ENCODE measurements at regions not wholly inside any gene's neighbourhood (a gene's known extent, or its start where the extent isn't known, plus 50 kb on each side); places are given as distances from the start of the nearest gene placed in this dataset.
A peak's percentile ranks its signal among the peaks of the same experiment; 100 is the strongest.

GRCh38 chr2:106572541-106573450, 85.6 kb downstream of the CD8B2 start:
- DNase-seq (no peak), ATAC-seq (no peak)
- intact Hi-C loops (cut with micrococcal nuclease) = no loop called here

DNA sequence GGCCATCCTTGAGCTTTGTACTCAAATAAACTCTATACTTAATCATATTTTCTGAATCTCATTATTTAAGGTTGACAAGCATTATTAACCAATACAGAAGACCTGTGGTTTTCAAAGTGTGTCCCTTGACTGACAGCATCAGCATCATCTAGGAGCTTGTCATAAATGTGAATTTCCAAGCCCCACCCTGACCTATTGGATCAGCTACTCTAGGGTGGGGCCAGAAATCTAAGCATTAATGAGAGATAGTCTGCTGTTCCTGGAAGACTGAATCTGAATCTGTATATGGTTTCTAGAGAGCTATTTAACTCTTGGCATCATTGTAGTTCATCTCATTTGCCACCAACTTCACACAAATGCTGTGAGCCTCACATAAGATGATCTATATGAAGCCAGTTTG, 86.6 kb downstream of the CD8B2 start:
- ATAC-seq (no peak), DNase-seq (no peak)
- intact Hi-C loops (cut with micrococcal nuclease) = no loop called here

GRCh38 chr2:106575955-106576354, 88.8 kb downstream of the CD8B2 start:
- intact Hi-C loops (cut with micrococcal nuclease) = no loop called here
- peak; percentile 53 for DNase-seq
- ATAC-seq = peak; percentile 81

GRCh38 chr2:106577255-106577651, 90.1 kb downstream of the CD8B2 start:
- ATAC-seq (no peak), DNase-seq (no peak)
- intact Hi-C loops (cut with micrococcal nuclease) = no loop called here

DNA sequence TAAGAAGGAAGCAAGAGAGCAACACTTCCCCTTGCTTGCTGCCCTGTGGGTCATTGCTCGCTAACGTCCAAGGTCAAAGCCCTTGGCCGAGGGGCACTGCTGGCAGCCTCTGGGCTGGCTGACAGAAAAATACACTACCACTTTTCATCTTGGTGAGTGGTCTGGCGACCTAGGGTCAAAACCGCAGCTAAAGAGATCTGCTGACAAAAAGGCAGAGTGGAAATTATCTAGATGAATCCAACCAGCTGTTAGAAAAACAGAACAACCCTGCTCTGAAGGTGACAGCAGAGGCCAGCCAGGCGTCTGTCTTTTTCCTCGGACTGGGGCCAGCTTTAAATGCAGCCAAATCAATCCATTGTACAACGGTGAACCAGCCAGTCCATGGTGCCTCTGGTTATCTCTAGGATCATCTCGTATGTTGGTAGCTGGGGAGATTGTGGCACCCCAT, 92.6 kb downstream of the CD8B2 start:
- intact Hi-C loops (cut with micrococcal nuclease) = loop anchor here (10.0 kb wide), 1 partner anchor 475 kb away; no protein-coding TSS in a partner anchor
- ATAC-seq = peak; percentile 54
- DNase-seq = peak; percentile 37

DNA sequence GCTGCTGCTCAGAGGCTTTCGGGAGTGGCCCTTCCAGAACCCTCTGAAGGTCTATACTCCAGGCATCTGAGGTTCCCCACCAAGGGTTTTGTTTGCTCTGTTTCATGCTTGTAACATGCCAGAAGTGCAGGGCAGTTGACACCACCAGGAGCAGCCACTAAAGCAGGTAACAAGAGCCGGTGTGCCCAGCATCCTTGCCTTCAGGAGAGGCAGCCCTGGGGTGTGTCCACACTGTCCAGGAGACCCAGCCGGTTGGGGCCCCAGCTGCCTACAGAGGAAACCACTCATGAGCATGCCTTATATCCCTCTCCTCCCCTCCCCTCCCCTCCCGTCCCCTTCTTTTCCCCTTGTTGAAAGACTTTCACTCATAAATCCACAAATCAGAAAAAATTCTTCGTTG, 93.1 kb downstream of the CD8B2 start:
- no peak for DNase-seq
- intact Hi-C loops (cut with micrococcal nuclease) = loop anchor here (10.0 kb wide), 1 partner anchor 475 kb away; no protein-coding TSS in a partner anchor
- no peak for ATAC-seq

GRCh38 chr2:106581328-106581727, 94.2 kb downstream of the CD8B2 start:
- intact Hi-C loops (cut with micrococcal nuclease) = loop anchor here (10.0 kb wide), 1 partner anchor 477 kb away; no protein-coding TSS in a partner anchor
- DNase-seq (no peak), ATAC-seq (no peak)

DNA sequence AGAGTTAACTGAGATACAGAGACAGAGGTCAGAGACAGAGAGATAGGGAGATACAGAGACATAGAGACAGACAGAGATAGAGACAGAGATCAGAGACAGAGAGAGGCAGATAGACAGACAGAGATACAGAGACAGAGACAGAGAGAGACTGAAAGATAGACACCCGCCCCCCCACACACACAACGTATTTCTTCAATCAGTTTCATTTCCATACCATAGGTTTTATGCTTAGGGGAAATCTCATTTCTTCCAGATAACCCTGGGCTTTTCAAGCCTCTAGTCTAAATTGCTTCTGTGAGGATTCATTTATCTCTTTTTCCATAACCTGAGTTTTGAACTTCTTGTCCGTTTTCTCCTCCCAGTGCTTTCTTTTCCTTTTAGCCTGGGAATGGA, 94.6 kb downstream of the CD8B2 start:
- ATAC-seq (no peak), DNase-seq (no peak)
- intact Hi-C loops (cut with micrococcal nuclease) = loop anchor here (10.0 kb wide), 1 partner anchor 477 kb away; no protein-coding TSS in a partner anchor

- DNase-seq (peak; percentile 71), ATAC-seq (peak; percentile 86)
- intact Hi-C loops (cut with micrococcal nuclease) = loop anchor here (10.0 kb wide), 1 partner anchor 478 kb away; no protein-coding TSS in a partner anchor
Observed at GRCh38 chr2:106582148-106583143, 95.3 kb downstream of the CD8B2 start.

DNA sequence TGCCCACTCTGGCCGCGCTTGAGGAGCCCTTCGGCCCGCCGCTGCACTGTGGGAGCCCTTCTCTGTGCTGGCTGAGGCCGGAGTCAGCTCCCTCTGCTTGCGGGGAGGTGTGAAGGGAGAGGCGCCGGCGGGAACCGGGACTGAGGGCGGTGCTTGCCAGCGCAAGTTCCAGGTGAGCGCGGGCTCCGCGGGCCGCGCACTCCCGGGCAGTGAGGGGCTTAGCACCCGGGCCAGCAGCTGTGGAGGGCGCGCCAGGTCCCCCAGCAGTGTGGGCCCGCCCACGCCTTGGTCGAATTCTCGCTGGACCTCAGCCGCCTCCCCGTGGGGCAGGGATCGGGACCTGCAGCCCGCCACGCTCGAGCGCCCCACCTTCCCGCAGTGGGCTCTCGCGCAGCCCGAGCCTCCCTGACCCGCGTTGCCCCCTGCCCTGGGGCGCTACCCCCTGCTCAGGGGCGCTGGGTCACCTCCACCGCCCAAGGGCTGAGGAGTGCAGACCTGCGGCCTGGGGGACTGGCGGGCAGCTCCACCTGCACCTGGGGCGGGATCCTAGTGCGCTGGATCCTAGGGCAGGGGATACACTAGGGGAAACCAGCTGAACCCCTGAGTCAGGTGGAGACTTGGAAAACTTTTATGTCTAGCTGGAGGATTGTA, 97.3 kb downstream of the CD8B2 start:
- DNase-seq = no peak
- intact Hi-C loops (cut with micrococcal nuclease) = loop anchor here (10.0 kb wide), 1 partner anchor 480 kb away; no protein-coding TSS in a partner anchor
- no peak for ATAC-seq

DNA sequence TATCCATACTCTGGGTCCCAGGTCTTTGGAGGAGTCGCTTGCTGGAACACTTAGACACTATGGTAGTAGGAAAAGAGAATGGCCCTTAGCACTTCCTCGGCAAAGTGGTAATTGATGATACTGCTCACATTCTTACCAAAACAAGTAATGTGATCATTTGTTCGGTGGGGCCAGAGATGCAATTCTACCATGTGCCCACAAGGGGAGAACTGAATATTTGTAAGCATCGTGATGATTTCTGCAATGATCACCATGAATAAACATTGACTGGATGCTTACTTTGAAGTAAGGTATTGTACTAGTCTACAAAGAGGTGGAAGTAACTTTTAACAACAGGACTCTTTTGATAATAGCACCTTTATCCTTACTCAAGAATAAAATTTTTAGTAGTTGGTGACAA, 109.7 kb downstream of the CD8B2 start:
- ATAC-seq (no peak), DNase-seq (no peak)
- intact Hi-C loops (cut with micrococcal nuclease) = no loop called here

- intact Hi-C loops (cut with micrococcal nuclease) = no loop called here
- ATAC-seq (no peak), DNase-seq (no peak)
Observed at GRCh38 chr2:106599540-106599939, 112.4 kb downstream of the CD8B2 start.

DNA sequence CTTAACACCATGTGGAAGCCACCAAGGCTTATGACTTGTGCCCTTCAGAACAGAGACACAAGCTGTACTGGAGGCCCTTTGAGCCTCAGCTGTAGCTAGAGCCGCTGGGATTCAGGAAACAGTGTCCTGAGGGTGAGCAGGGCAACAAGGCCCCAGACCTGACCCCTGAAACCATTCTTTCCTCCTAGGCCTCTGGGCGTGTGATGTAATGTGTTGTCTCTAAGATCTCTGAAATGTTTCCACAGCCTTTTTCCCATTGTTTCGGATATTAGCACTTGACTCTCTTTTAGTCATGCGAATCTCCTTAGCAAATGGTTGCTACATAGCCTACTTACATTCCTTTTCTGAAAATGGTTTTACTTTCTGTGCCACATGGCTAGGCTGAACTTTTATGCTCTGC, 114.9 kb downstream of the CD8B2 start:
- intact Hi-C loops (cut with micrococcal nuclease) = no loop called here
- no peak for ATAC-seq
- DNase-seq = no peak

DNA sequence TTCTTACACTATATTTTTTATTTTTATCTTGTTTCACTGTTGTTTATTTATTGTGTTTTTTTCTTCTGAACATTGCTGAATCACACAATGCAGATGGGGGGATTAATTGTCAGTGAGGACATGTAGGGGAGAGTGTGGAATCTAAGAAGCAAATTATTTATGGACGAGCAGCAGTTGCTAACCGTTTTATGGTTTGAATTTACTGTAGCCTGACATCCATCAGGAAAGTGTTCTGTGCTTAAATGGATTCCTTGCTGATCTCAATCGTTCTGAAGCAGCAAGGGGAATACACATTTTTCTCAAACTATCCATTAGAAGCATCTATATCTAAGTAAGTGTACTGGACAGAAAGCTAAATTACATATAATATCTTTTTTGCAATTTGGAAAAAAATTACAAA, 119.5 kb downstream of the CD8B2 start:
- DNase-seq = no peak
- intact Hi-C loops (cut with micrococcal nuclease) = no loop called here
- ATAC-seq = no peak

DNA sequence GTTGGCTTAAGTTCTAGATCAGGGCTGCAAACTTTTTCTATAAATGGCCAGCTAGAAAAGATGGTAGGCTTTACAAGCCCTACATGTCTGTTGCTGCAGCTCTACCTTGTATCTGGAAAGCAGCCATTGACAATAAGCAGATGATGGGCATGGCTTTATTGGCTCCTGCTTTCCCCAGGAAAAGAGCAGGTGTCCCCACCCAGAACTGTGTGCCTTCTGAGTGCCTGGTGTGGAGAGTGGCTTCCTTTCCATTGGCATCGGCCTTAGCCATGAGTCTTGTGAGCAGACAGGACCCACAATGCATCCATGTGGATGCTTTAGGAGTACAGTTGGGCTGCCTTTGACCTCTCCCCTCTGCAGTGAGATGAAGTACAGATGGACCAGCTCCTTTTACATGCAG, 120.2 kb downstream of the CD8B2 start:
- DNase-seq = no peak

GRCh38 chr2:106609780-106610179, 122.6 kb downstream of the CD8B2 start:
- DNase-seq (no peak), ATAC-seq (no peak)
- intact Hi-C loops (cut with micrococcal nuclease) = no loop called here

More for the DNA sequence above, 120.2 kb downstream of the CD8B2 start:
- no peak for ATAC-seq
- intact Hi-C loops (cut with micrococcal nuclease) = no loop called here

DNA sequence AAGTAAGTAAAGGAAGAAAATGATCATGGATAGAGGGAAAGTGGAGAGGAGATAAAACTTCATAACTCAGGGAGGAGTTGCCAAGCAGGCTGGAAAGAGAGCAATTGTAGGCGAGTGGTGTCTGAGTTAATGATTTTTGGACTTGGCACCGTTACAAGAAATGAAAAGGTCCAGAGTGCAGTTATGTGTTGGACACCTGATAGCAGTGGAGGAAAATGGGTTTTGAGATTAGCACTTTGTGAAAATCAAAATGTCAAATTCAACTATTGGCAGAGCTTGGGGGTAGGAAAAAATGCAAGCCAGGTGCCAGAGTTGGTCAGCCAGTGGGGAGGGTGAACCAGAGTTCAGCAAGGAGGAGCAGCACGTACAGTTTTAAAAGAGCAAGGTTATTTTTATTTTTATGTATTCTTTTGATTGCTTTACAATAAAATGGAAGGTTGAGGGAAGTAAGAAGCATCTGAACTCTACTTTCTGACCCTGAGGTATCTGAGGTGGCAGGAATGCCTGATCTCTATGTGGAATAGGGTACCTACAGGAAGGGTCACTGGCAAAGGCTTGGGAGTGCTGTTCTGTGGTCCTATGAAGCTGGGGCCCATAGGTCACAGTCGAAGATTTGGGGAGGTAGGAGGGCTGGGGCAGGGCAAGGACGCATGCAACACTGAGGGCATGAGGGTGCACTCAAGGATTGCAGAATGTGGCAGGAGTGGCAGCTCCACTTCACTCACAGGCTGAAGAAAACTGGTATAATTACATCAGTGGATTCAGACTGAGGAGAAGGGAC, 127.5 kb downstream of the CD8B2 start:
- peak; percentile 42 for ATAC-seq
- no peak for DNase-seq
- intact Hi-C loops (cut with micrococcal nuclease) = no loop called here

- ATAC-seq (no peak), DNase-seq (no peak)
- intact Hi-C loops (cut with micrococcal nuclease) = no loop called here
Observed at GRCh38 chr2:106618614-106619013, 131.4 kb downstream of the CD8B2 start.

Data from left ventricle myocardium superior (tissue), 1 donor.